ENCODE measurements at regions not wholly inside any gene's neighbourhood (a gene's known extent, or its start where the extent isn't known, plus 50 kb on each side); places are given as distances from the start of the nearest gene placed in this dataset.

GRCh38 chr1:118381197-118381869 lies 196.3 kb upstream of the SPAG17 start:
- TF ChIP-seq, protein P1, sequence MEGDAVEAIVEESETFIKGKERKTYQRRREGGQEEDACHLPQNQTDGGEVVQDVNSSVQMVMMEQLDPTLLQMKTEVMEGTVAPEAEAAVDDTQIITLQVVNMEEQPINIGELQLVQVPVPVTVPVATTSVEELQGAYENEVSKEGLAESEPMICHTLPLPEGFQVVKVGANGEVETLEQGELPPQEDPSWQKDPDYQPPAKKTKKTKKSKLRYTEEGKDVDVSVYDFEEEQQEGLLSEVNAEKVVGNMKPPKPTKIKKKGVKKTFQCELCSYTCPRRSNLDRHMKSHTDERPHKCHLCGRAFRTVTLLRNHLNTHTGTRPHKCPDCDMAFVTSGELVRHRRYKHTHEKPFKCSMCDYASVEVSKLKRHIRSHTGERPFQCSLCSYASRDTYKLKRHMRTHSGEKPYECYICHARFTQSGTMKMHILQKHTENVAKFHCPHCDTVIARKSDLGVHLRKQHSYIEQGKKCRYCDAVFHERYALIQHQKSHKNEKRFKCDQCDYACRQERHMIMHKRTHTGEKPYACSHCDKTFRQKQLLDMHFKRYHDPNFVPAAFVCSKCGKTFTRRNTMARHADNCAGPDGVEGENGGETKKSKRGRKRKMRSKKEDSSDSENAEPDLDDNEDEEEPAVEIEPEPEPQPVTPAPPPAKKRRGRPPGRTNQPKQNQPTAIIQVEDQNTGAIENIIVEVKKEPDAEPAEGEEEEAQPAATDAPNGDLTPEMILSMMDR (conservative IDR thresholded peaks at IDR 0.05; ENCODE audit: low read length), result no peak
- no peak for TF ChIP-seq EZH2phosphoT487 (IDR thresholded peaks at IDR 0.05; ENCODE audit: borderline replicate concordance, low read depth, low read length)

All from OCI-LY7 (cell line).